Hematopoietic multipotent progenitor cell (in vitro differentiated cells): ENCODE measurements at regions not wholly inside any gene's neighbourhood (a gene's known extent, or its start where the extent isn't known, plus 50 kb on each side); places are given as distances from the start of the nearest gene placed in this dataset.
A peak's percentile ranks its signal among the peaks of the same experiment; 100 is the strongest.

ENCODE experiments used
- DNase-seq, 3 donors: peaks; one replicate each; pipeline ENCODE4 v3.0.0-alpha.2; 2011 to 2015; ENCODE audit warnings: low read depth in 2 of 3, low spot score in 2 of 3

DNA sequence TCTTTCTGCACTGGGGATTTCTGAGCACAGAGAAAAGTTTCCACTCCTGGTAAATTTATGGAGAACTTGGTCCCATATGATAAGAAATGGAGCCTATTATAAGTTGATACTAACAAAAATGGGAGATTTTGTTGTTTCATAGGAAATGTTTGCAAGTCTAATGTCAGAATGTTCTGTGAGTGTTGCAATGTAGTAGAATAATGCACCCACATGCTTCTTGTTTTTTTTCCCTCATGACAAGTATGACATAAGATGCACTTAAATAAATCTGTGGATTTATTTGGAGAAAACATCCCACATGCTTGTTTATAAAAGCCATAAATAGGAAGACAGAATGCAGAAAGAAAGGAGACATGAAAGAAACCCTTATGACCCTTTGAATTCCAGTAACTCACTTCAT, 50.8 kb upstream of the KCNJ6 start:
- no peak for DNase-seq

DNA sequence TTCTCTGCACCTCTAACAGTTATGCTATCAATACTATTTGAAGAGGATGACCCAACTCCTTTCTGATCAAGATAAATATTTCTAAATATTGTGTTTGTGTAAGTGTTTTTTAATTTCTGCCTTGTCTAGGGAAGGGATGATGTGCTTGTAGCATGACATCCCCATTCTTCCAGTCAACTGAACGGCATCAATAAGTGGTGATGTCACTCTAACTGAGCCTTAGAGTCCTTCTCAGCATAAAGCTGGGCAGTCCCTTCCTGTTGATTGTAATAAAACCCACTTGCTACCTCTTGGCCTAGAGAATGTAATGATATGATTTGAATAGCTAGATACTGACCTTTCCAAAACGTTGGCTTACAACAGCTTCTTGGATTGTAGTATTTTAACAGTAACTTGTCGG, 52.5 kb upstream of the KCNJ6 start:
- no peak for DNase-seq

DNA sequence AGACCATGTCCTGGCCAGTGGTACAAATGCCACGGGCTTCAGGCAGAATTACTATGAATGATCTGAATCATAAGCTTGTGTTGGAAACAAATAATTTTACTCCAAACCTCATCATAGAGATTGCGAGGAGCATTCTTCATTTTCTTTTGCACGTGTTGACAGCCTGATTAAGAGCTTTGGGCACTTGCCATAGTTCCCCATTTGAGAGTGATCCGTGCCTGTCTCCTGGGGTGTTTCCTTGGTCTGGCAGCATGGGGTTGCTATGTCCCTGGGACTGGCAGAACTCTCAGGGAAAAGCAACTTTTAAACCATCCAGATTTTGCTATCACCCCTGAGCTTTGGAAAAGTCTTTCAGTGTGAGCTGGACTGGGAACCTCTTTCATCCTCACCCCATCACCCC, 54.3 kb upstream of the KCNJ6 start:
- DNase-seq, result no peak

DNA sequence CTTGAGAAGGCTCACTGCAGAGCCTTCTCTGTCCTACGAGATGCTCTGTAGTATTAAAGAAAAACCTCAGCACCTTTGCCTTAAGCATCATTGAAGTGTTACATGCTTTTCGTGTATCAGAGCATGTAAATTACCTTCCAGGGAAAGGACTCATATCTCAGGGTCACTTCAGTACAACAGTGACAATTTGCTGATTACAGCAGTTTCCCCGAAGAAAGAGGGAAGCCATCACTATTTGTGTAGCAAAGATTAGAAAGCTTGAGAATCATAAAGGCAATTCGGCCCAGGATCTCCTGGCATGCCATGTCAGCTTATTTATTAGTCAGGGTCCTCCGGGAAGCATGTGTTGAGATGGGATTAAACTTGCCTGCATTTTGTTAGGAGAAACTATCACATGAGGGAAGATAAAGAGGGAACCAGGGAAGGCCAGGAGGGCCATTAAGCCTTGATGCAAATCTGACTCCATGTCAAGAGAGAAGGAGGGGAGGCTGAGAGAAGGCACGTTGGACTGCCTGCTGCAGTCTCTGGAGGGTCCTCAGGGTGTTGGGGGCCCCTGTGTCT, 55.2 kb upstream of the KCNJ6 start:
- DNase-seq, result no peak

DNA sequence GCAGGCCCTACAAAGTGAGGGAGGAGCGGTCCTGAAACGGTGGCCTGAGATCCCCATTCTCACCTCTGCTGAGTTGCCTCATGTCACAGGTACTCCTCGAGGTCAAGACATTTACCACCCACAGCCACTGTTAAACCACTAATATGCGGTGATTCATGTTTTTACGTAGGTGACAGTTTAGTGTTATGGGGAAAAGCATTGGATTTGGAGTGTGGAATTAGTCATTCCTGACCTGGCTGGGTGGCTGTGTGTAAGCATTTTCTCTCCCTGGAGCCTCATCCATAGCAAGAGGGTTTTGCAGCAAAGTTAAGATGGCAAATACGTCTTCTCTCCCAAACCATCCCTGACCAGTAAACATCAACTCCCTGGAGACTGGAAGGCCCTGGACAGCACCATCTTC, 57.8 kb upstream of the KCNJ6 start:
- DNase-seq, result no peak

DNA sequence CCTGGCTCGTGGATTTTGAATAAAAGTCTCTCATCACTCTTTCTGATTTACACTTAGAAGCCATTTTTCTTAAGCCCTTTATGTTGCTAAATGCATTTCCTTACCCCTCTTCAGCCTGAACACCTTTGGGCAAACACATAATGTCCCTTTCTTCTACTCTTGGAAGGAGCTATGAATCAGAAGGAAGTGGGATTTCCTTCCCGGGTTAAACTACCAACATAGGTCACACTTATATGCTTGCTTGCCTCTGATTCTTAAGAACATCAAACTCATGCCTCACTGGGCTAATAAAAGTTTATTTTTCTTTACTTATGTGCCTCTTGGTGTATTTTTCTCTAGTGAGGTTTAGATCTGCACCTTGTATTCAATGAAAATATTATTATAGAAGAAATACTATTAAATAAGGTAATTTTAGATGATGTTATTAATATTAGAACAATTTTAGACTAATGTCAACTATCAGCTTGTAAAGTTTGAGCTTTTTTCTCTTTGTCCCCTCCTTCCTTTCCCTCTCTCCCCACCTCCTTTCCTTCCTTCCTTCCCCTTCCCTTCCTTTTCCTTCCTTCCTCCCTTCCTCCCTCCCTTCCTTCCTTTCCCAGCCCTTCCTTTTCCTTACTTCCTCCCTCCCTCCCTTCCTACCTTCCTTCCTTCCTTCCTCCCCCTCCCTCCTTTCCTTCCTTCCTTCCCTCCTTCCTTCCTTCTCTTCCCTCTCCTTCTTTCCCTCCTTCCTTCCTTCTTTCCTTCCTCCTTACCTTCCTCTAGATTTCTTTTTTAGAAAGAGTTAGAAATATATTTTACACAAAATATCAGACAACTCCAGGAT, 66.5 kb upstream of the KCNJ6 start:
- DNase-seq, result no peak

DNA sequence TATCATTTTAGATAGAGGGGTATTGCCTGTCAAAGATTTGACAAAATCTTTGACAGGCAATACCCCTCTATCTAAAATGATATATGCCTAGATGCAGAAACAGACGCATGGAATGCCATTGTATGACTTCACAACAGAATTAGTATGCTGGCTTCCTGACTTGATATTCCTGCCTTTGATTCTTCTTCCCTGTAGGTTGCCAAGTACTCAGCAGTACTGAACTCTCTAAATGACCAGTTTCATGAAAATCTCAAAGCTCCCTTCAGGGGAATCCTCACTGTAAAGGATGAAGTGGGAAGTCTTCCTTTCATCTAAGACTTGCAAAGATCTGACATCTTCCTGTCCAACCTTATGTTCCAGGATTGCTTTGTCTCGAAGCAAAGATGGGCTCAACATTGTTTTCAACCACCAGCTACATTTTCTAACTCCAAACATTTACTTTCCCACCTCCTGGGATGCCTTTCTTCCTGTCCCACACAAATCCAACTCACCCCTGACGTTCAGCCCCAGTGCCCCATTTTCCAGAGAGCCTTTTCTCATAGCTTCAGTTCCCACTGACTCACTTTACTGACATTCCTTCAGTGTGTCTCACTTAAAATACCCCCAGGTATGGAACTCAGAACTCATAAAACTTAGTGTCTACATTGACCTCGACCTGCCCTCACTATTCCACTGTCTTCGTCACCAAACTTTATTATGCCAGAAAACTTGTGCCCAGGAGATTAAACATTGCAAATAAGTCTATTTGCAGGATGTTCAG, 67.3 kb upstream of the KCNJ6 start:
- no peak for DNase-seq

DNA sequence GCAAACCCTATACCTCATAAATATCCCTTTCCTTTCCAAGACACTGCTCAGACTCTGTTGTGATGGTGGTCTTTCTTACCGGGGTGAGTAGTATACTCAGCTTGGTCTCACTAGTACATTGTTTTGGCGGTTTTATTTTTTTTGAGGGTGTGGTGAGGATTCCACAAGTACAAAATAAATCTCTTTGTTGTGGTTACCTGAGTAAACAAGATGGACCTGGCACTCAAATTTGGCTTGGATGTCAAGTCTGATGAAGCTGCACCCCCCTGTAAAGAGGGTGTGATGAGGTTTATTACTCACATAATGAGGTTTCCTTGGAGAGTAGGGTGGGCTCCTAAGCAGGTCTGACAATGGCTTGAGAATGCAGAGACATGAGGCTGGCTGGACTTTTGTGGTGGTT, 68.2 kb upstream of the KCNJ6 start:
- no peak for DNase-seq

DNA sequence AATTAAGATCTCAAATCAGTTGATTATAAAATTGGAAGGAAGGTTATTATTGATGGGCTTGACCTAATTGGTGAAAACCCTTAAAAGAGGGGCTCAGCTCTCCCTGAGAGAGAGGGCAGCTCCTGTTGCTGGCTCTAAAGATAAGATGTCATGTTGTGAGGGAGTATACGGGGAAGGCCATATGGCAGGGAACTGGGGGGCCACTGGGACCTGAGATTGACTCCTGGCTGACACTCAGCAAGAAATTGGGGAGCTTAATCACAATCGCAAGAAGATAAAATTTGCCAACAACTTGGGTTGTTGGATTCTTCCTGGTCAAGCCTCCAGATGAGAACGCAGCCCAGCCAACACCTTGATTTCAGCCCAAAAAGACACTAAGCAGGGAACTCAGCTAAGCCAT, 69.7 kb upstream of the KCNJ6 start:
- no peak for DNase-seq

DNA sequence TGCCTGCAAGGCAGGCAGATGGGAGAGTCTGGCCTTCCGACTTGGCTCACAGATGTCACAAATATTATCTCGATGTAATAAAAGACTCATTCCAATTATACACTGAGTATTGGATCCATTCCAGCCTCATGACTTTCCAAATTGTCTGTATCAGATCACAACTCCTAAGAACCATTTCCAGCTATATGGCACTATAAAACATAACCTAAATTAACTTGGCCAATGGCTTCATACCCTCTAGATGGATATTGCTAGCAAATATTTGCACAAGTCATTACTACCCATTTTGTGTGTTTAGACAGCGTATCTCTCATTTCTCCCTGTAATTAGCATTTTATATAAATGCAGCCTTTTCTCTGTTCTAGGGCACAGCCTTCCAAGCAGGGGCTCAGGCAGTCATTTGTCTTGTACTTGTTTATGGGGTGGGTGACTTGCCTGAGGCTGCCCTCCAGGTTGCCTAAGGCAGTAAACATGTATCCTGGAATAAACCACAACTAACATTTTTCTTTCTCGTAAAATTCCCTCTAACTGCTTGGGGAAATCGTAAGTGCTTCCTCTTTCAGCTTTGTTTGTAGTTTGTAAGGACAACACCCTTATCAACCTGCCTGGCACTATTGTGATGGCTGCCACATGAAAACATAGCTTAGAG, 70.6 kb upstream of the KCNJ6 start:
- DNase-seq, result no peak

DNA sequence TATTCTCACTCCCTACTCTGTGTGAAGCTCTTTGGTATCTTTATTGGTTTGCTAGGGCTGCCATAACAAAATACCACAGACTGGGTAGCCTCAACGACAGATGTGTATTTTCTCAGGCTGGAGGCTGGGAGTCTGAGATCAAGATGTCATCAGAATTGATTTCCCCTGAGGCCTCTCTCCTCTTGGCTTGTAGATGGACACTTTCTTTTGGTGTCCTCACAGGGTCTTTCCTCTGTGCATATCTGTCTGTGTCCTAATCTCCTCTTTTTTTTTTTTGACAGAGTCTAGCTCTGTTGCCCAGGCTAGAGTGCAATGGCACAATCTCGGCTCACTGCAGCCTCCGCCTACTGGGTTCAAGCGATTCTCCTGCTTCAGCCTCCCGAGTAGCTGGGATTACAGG, 71.4 kb upstream of the KCNJ6 start:
- no peak for DNase-seq

DNA sequence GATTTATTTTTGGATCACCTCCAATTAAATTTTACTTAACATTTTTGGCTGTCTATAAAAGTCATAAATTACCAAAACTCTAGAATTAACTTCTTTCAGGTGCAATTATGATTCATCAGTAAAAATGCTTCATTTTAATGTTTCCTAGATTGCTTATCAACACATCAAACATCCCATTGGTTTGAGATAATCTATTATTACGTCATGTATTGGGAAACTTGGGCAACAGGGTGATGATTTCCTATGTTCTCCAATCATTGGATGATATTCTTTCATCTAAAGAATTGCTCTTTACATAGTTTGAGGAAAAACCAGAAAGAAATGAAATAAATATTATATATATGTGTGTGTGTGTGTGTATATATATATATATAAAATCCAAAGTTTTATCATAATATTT, 76.8 kb upstream of the KCNJ6 start:
- no peak for DNase-seq

DNA sequence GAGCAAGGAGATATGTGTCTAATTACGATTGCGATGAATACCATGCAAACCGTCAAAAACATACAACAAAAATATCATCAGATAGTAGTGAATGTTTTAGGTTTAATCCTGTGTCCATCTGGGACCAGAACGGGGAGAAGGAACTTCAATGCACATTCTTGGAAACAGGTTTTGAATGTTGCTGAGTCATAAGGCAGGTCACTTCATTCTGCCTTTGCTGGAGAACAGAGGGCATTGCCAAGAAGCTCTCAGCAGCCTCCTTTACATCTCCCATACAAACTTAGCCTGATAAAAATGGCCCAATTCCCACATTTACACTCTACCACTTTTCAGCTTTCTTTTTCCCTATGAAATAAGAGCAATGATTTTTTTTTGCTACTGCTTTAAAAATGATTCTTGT, 78.0 kb upstream of the KCNJ6 start:
- no peak for DNase-seq

DNA sequence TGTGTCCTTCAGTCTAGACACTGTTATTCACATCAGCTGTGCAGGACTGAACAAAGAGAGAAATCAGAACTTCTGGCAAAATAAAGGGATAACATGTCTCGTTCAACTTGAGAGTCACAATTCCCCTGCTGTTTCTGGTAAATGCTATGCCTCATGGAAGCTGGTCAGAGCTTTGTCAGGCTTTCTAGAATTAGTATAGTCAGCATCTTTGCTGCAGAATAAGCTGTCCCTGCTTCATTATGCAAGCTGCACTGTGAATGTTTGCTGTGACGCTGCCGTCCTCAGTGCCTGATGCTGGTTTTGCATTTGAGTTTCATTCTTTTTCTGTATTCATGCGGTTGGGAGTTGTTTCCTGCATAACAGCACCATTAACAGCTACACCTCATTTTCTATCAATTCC, 96.4 kb upstream of the KCNJ6 start:
- no peak for DNase-seq

DNA sequence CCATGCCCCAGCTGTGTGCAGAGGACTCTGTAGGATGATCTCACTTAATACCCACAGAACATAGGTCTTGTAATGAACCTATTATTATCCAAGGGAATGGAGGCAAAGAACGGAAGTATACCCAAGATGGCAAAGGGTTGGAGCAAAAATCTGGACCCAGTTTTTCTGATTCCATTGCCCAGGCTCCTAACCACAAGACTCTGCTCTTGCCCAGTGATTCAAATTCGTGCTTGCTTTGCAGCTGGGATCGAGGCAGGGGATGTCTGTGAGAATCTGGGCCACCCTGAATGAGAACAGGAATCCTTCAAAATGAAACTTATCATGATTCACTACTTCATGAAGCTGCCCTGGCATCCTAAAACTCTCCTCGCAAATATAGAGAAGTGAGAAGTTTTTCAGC, 97.5 kb upstream of the KCNJ6 start:
- DNase-seq, result no peak

DNA sequence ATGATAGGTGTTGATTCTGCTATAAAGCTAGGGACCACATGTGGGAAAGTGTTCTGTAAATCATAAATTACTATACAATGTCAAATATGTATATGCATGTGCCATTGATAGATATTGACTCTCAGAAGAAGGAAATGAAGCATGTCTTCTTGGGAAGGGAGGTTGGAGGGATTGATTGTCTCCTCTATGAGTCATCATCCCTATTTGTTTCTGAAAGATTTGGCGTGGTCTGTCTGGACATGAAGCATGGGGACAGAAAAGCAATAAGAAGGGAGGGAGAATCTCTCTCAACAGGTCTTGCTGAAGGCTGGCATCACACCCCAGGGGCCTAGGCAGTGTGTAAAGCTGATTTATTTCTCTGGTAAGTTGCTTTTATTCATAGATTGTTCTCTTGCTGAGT, 98.0 kb upstream of the KCNJ6 start:
- no peak for DNase-seq

DNA sequence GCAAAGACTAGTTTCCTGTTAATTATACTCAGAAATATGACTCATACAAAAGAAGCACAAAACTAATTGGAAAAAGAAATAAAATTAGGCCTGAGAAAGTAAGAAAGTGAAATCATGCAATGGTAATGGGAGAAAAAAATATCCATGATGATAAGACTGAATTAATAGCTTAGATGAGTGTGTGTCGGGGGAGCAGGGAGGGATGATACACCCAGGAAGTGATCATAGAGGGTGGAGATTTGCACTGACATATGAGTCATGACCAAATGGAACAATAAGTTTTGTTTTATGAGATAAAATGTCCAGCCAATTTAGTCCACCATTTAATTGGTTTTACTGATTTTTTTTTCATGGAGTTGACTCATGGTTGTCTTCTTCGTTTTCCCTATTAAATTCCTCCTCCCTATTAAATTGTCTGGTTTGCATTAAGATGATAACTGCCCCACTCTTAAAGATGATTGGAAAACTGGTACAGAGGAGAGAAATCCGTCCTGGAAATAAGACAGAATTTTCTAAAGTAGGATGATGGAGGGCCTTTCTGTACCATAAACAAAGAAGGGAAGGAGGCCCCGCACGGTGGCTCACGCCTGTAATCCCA, 111.7 kb upstream of the KCNJ6 start:
- no peak for DNase-seq

DNA sequence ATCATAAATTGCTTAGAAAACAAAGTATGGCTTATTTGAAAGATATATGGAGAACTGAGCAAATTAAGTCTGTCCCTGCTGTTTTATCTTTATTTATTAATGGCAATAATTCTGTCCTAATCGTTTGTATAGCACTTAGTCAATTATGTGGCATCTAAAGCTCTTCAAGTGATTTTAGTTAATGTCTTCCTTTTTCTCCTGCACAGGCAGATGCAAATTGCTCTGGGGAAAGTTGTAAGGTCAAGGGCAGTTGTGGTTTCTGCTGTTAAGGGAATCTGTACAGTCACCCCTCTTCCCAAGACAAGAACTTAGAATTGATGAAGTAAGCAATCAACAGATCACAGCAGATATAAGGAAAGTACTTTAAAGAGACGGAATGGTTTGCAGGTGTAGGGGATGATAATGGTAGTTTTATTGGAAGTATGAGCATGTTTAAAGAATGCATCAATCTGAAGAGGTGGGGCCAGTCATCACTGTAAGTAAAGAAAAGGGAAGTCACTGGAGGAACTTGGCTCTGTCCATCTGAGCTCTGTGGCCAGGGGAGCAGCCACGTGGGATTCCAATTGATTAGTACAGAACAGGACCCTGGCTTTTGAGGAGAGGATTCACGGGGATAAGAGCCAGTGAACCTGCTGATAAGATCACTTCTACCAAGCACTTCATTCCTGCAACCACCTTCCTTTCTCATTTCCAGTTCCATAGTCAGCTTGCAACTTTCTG, 116.0 kb upstream of the KCNJ6 start:
- DNase-seq, result peak in 1 of 3 donors; percentile 8

DNA sequence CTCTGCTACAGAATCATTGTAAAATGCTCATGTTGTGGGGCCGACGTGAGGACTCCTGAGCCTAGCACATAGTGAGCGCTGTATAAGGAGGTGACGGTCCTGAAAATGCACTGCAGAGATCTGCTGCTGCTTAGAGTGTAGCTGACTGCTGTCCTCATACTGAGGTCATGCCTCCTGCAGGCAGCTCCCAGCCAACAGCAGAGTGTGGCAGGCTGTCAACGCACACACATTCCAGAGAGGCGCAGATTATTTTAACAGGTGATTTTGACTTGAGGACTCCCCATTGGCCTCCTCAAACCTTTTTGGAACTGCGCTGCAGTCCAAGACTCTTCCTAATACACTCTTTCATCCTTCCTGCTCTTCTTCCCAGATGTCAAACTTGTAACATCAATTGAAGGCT, 119.8 kb upstream of the KCNJ6 start:
- no peak for DNase-seq

DNA sequence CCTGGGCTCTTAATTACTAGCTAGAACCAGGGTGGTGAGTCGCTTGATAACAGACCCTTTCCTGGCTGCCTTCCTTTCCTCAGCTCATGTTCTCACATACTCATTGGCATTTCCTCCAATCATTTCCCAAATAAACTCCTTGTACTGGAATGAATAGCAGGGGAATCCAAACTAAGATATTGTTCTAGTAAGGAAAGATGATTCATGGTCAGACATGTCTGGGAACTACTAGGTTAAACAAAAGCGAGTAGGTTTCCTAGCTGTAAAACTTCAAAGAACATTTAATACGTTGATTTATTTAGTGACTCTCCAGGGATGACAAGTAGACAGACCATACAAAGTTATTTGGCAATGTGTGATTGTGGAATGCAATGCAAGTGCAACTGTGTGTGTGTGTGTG, 121.2 kb upstream of the KCNJ6 start:
- DNase-seq, result no peak

DNA sequence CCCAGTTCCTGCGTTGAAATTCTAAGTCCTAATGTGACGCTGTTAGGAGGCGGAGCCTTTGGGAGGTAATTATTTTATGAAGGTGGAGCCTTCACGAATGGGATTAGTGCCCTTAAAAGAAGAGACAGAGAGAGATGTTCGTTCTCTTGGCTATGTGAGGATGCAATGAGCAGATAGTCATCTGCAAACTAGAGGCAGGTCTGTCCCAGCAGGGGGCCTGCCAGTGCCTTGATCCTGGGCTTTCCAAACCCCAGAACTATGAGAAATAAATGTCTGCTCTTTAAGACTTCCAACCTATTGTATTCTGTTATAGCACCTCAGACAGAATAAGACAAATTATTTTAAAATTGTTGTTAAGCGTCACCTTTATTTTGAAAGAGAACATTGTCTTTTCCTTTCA, 123.1 kb upstream of the KCNJ6 start:
- no peak for DNase-seq
